ENCODE measurements at regions not wholly inside any gene's neighbourhood (a gene's known extent, or its start where the extent isn't known, plus 50 kb on each side); places are given as distances from the start of the nearest gene placed in this dataset.

GRCh38 chr1:238135708-238136664, 245.3 kb upstream of the ZP4 start:
- in situ Hi-C loops (cut with HindIII; ENCODE audit: low sequenced_read_pairs), result no loop called here
- no peak overlapping the region for H3K4me3 ChIP-seq (ENCODE audit: low read depth, low read length)
- no peak for TF ChIP-seq CTCF (IDR thresholded peaks at IDR 0.05; ENCODE audit: low read depth, low read length, missing control alignments)
- DNase-seq (ENCODE audit: low read depth), result no peak

- in situ Hi-C loops (cut with HindIII; ENCODE audit: low sequenced_read_pairs), result no loop called here
- no peak for TF ChIP-seq CTCF (IDR thresholded peaks at IDR 0.05; ENCODE audit: low read depth, low read length, missing control alignments)
- DNase-seq (ENCODE audit: low read depth), result no peak
- H3K4me3 ChIP-seq (ENCODE audit: low read depth, low read length), result no peak overlapping the region
Measured at GRCh38 chr1:238129677-238130076, 239.0 kb upstream of the ZP4 start.

GRCh38 chr1:238123201-238123600, 232.5 kb upstream of the ZP4 start:
- no peak for DNase-seq (ENCODE audit: low read depth)
- no peak for TF ChIP-seq CTCF (IDR thresholded peaks at IDR 0.05; ENCODE audit: low read depth, low read length, missing control alignments)
- no peak overlapping the region for H3K4me3 ChIP-seq (ENCODE audit: low read depth, low read length)
- in situ Hi-C loops (cut with HindIII; ENCODE audit: low sequenced_read_pairs), result no loop called here

GRCh38 chr1:238119861-238120260, 229.1 kb upstream of the ZP4 start:
- no peak for TF ChIP-seq CTCF (IDR thresholded peaks at IDR 0.05; ENCODE audit: low read depth, low read length, missing control alignments)
- in situ Hi-C loops (cut with HindIII; ENCODE audit: low sequenced_read_pairs), result no loop called here
- no peak overlapping the region for H3K4me3 ChIP-seq (ENCODE audit: low read depth, low read length)
- DNase-seq (ENCODE audit: low read depth), result no peak

- no peak for DNase-seq (ENCODE audit: low read depth)
- TF ChIP-seq CTCF (IDR thresholded peaks at IDR 0.05; ENCODE audit: low read depth, low read length, missing control alignments), result no peak
- H3K4me3 ChIP-seq (ENCODE audit: low read depth, low read length), result no peak overlapping the region
- in situ Hi-C loops (cut with HindIII; ENCODE audit: low sequenced_read_pairs), result no loop called here
Measured at GRCh38 chr1:238119060-238119459, 228.3 kb upstream of the ZP4 start.

GRCh38 chr1:238115852-238116251, 225.1 kb upstream of the ZP4 start:
- in situ Hi-C loops (cut with HindIII; ENCODE audit: low sequenced_read_pairs), result no loop called here

More at GRCh38 chr1:238115852-238116251, 225.1 kb upstream of the ZP4 start:
- no peak overlapping the region for H3K4me3 ChIP-seq (ENCODE audit: low read depth, low read length)
- TF ChIP-seq CTCF (IDR thresholded peaks at IDR 0.05; ENCODE audit: low read depth, low read length, missing control alignments), result no peak
- DNase-seq (ENCODE audit: low read depth), result no peak
